CD4-positive, alpha-beta T cell (primary cell): ENCODE measurements at regions not wholly inside any gene's neighbourhood (a gene's known extent, or its start where the extent isn't known, plus 50 kb on each side); places are given as distances from the start of the nearest gene placed in this dataset.

Source experiments
- ATAC-seq: fragments of 200-7000 bp; cut with Tn5 transposase; one replicate; pipeline ENCODE4 v1.10.0; 2022; ENCODE audit warnings: mild to moderate bottlenecking; ENCODE audit not compliant: poor library complexity
- CTCF ChIA-PET: fragments of 350-600 bp; sonication (Branson Sonifier 250); formaldehyde crosslinking; loops from one replicate; lab custom pipeline; 2021; ENCODE audit warnings: antibody characterized with exemption, inconsistent platforms; lab: Charles Lee
- POLR2A ChIA-PET: fragments of 350-600 bp; sonication (Branson Sonifier 250); formaldehyde crosslinking; loops from one replicate; lab custom pipeline; 2021; ENCODE audit warnings: antibody characterized with exemption, inconsistent platforms; lab: Charles Lee
- DNase-seq, 14 experiments: peaks; one replicate each; pipeline ENCODE4 v3.0.0-alpha.2; 2013 to 2020; ENCODE audit warnings: mixed read lengths in 2 of 14
- H3K27ac ChIP-seq, 2 donors: one replicate each; pipeline versions ENCODE4 v1.5.1 to v1.7.0; 2013; ENCODE audit warnings: low read length in 2 of 2, low read depth in 1 of 2, mild to moderate bottlenecking in 1 of 2
- H3K27me3 ChIP-seq, 2 experiments: 1 replicate in 1 of 2; 2 replicates in 1 of 2; pipeline versions ENCODE4 v1.6.1 to v1.7.0; 2013; ENCODE audit warnings: low read length in 2 of 2, control low read depth in 1 of 2, mild to moderate bottlenecking in 1 of 2, moderate library complexity in 1 of 2; ENCODE audit not compliant: insufficient read depth in 2 of 2, control insufficient read depth in 1 of 2
- H3K36me3 ChIP-seq: one replicate; pipeline ENCODE4 v1.6.1; 2013; ENCODE audit warnings: low read length, control low read depth; ENCODE audit not compliant: insufficient read depth
- H3K4me1 ChIP-seq: one replicate; pipeline ENCODE4 v1.6.1; 2013; ENCODE audit warnings: low read length, control low read depth; ENCODE audit not compliant: insufficient read depth
- H3K4me3 ChIP-seq: one replicate; pipeline ENCODE4 v1.5.1; 2013; ENCODE audit warnings: mild to moderate bottlenecking, low read length, moderate library complexity
- H3K9me3 ChIP-seq, 2 experiments: 1 replicate in 1 of 2; 2 replicates in 1 of 2; pipeline versions ENCODE4 v1.6.1 to v1.7.0; 2013; ENCODE audit warnings: low read length in 2 of 2, mild to moderate bottlenecking in 2 of 2, control low read depth in 1 of 2, moderate library complexity in 1 of 2; ENCODE audit not compliant: control insufficient read depth in 1 of 2, insufficient read depth in 1 of 2
- H3K27ac Mint-ChIP-seq: one replicate; pipeline ENCODE4 v1.8.0; 2020; ENCODE audit warnings: mixed read lengths
- H3K27me3 Mint-ChIP-seq: one replicate; pipeline ENCODE4 v1.8.0; 2021; ENCODE audit warnings: mixed read lengths
- H3K36me3 Mint-ChIP-seq: one replicate; pipeline ENCODE4 v1.8.0; 2021; ENCODE audit warnings: low read depth, mixed read lengths
- H3K4me1 Mint-ChIP-seq: one replicate; pipeline ENCODE4 v1.8.0; 2021; ENCODE audit warnings: low read depth, mixed read lengths
- H3K4me3 Mint-ChIP-seq: one replicate; pipeline ENCODE4 v1.8.0; 2020; ENCODE audit warnings: mild to moderate bottlenecking, mixed read lengths
- H3K9me3 Mint-ChIP-seq: one replicate; pipeline ENCODE4 v1.8.0; 2020; ENCODE audit warnings: mixed read lengths
- intact Hi-C, 2 experiments: fragments of 100-400 bp; cut with DNase I in 1 of 2; cut with micrococcal nuclease in 1 of 2; formaldehyde crosslinking; loops; one replicate each; pipeline versions ENCODE4 v1.15.1 to v1.9.0; 2023 to 2025; cut with DNase I, micrococcal nuclease
- TF ChIP-seq, protein P1 (sequence below): fragments of 200-600 bp; IDR thresholded peaks from one replicate; pipeline ENCODE4 v1.8.0; 2022; ENCODE audit warnings: antibody characterized with exemption, mild to moderate bottlenecking

DNA sequence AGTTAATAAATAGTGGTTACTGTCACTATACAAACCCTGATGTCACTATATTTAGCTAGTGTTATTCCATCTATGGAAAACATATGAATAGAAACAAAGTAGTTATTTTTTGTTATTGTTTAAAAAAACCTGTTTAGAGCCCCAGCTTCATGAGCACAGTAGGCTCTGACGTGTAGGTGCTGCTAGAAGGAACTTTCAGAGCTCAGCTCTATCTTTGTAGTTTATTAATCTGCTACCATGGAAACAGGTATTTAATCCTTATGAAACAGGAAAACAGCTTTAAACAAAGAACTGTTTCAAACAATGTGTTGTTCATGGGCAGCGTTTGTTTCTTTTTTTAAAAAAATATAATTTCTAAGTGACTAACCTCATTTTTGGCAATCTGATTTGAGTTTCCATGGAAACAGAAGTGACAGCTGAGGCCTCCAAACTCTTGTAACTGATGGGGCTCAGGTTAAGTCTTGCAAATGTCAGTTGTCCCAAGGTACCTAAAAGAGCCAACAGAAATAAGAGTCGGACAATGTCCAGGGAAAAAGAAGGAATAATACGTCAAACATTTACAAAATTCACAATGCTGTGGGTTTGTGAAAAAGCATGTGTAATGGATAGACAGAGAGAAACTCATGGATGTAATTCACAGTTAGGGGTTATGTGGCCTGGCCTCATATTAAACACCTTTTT lies 162.0 kb upstream of the C21orf91 start:
- H3K27me3 Mint-ChIP-seq: no peaks in the 10 kb centered on the region
- ATAC-seq: no peak
- Histone ChIP-seq H3K9me3 (peaks cover 0 to 8% of the 10 kb centered on the region in 2 experiments), H3K4me1 (no peaks in the 10 kb centered on the region), H3K27ac (no peak overlapping the region), H3K36me3 (no peaks in the 10 kb centered on the region), H3K27me3 (no peaks in the 10 kb centered on the region), H3K4me3 (no peak overlapping the region)
- CTCF ChIA-PET: no interaction called here
- intact Hi-C loops: no loop called here
- DNase-seq: no peak
- no peak overlapping the region for H3K4me3 Mint-ChIP-seq
- no peaks in the 10 kb centered on the region for H3K9me3 Mint-ChIP-seq
- POLR2A ChIA-PET: no interaction called here
- H3K27ac Mint-ChIP-seq: no peak overlapping the region
- no peaks in the 10 kb centered on the region for H3K4me1 Mint-ChIP-seq
- TF ChIP-seq, protein P1, sequence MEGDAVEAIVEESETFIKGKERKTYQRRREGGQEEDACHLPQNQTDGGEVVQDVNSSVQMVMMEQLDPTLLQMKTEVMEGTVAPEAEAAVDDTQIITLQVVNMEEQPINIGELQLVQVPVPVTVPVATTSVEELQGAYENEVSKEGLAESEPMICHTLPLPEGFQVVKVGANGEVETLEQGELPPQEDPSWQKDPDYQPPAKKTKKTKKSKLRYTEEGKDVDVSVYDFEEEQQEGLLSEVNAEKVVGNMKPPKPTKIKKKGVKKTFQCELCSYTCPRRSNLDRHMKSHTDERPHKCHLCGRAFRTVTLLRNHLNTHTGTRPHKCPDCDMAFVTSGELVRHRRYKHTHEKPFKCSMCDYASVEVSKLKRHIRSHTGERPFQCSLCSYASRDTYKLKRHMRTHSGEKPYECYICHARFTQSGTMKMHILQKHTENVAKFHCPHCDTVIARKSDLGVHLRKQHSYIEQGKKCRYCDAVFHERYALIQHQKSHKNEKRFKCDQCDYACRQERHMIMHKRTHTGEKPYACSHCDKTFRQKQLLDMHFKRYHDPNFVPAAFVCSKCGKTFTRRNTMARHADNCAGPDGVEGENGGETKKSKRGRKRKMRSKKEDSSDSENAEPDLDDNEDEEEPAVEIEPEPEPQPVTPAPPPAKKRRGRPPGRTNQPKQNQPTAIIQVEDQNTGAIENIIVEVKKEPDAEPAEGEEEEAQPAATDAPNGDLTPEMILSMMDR: no peak
- no peaks in the 10 kb centered on the region for H3K36me3 Mint-ChIP-seq

DNA sequence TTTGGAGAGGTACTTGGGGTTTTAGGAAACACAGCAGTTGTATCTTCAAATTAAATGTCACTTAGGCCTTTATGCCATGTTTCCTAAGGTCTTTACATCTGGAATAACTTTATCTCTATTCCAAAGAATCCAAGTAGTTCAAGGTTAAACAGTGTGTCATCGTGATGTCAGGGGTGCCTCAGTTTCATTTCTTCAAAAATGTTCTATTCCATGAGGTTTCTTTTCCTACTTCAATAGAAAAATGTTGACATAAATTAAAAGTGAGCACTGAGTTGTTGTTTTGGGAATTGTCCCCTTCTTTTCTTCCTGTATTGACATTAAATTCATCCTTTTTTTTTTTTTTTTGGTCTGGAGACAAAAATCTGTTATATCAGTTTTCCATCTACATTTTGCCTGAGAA lies 160.6 kb upstream of the C21orf91 start:
- no peak for ATAC-seq
- TF ChIP-seq, protein P1: no peak
- no peak for DNase-seq
- Histone ChIP-seq H3K4me3 (no peak overlapping the region), H3K36me3 (no peaks in the 10 kb centered on the region), H3K27me3 (no peaks in the 10 kb centered on the region), H3K4me1 (no peaks in the 10 kb centered on the region), H3K27ac (no peak overlapping the region), H3K9me3 (peaks cover 0 to 8% of the 10 kb centered on the region in 2 experiments)
- no peak overlapping the region for H3K4me3 Mint-ChIP-seq
- intact Hi-C loops: loop anchor here in 1 of 2 experiments (10.0 kb wide), 1 partner anchor 65 kb away; no protein-coding TSS in a partner anchor
- ChIA-PET CTCF (no interaction called here), POLR2A (no interaction called here)
- H3K36me3 Mint-ChIP-seq: no peaks in the 10 kb centered on the region
- no peak overlapping the region for H3K27ac Mint-ChIP-seq
- no peaks in the 10 kb centered on the region for H3K27me3 Mint-ChIP-seq
- no peaks in the 10 kb centered on the region for H3K4me1 Mint-ChIP-seq
- H3K9me3 Mint-ChIP-seq: no peaks in the 10 kb centered on the region

DNA sequence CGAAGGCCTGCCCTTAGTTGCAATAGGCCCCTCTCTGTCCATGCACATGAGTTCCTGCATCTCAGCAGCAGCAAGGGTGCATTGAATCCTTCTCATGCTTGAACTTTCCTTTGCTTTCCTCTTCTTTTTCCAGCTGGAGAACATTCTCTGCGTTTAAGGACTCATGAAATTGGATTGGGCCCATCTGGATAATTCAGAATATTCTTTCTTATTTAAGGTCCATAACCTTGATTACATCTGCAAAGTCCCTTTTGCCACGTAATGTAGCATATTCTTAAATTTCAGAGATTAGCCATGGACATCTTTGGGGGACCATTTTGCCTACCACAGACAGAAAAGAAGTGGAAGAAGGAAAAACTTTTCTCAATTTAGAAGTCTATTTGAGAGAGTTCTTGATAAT lies 159.7 kb upstream of the C21orf91 start:
- Mint-ChIP-seq H3K4me1 (no peaks in the 10 kb centered on the region), H3K36me3 (no peaks in the 10 kb centered on the region), H3K27ac (no peak overlapping the region), H3K27me3 (no peaks in the 10 kb centered on the region), H3K9me3 (no peaks in the 10 kb centered on the region), H3K4me3 (no peak overlapping the region)
- no peaks in the 10 kb centered on the region for H3K4me1 ChIP-seq
- H3K36me3 ChIP-seq: no peaks in the 10 kb centered on the region
- no peak overlapping the region for H3K4me3 ChIP-seq
- H3K27ac ChIP-seq: no peak overlapping the region
- ATAC-seq (no peak), DNase-seq (no peak)
- ChIA-PET POLR2A (no interaction called here), CTCF (no interaction called here)
- intact Hi-C loops: loop anchor here in 1 of 2 experiments (10.0 kb wide), 1 partner anchor 64 kb away; no protein-coding TSS in a partner anchor
- no peaks in the 10 kb centered on the region for H3K27me3 ChIP-seq
- TF ChIP-seq, protein P1: no peak
- peaks cover 0 to 8% of the 10 kb centered on the region in 2 experiments for H3K9me3 ChIP-seq
